H1 (cell line): ENCODE measurements at regions not wholly inside any gene's neighbourhood (a gene's known extent, or its start where the extent isn't known, plus 50 kb on each side); places are given as distances from the start of the nearest gene placed in this dataset.

Source experiments
- ATF2 ChIP-seq: IDR thresholded peaks from 2 replicates; pipeline ENCODE4 v1.6.1; 2012; ENCODE audit warnings: low read length, inconsistent platforms
- FOSL1 ChIP-seq: IDR thresholded peaks from 2 replicates; pipeline ENCODE4 v1.6.1; 2011; ENCODE audit warnings: mild to moderate bottlenecking, low read depth, low read length, moderate library complexity; ENCODE audit not compliant: insufficient read depth
- KDM1A ChIP-seq: fragments of 200-600, 300-600 bp; sonication (generic); IDR thresholded peaks from 2 replicates; pipeline ENCODE4 v1.7.1; 2016; ENCODE audit warnings: mild to moderate bottlenecking, low read length, borderline replicate concordance
- MAX ChIP-seq: IDR thresholded peaks from 2 replicates; pipeline ENCODE4 v1.6.1; 2012; ENCODE audit warnings: inconsistent platforms

GRCh38 chr11:109894242-109894641 is 198.9 kb upstream of the ZC3H12C start (continued):
- no peak for TF ChIP-seq ATF2
- no peak for TF ChIP-seq FOSL1
- no peak for TF ChIP-seq MAX
- no peak for TF ChIP-seq KDM1A
